Endothelial cell of umbilical vein (primary cell): ENCODE measurements at regions not wholly inside any gene's neighbourhood (a gene's known extent, or its start where the extent isn't known, plus 50 kb on each side); places are given as distances from the start of the nearest gene placed in this dataset.

Source experiments
- EZH2 ChIP-seq: IDR thresholded peaks from 2 replicates; pipeline ENCODE4 v1.6.1; 2012; ENCODE audit warnings: borderline replicate concordance, low read depth, mild to moderate bottlenecking, moderate library complexity, low read length, inconsistent platforms; ENCODE audit not compliant: severe bottlenecking
- FOS ChIP-seq: IDR thresholded peaks from 2 replicates; pipeline ENCODE4 v1.6.1; 2011; ENCODE audit warnings: mild to moderate bottlenecking, low read length, moderate library complexity, borderline replicate concordance; ENCODE audit not compliant: insufficient read depth
- GATA2 ChIP-seq: IDR thresholded peaks from 2 replicates; pipeline ENCODE4 v1.7.0; 2011; ENCODE audit warnings: low read depth, mild to moderate bottlenecking, moderate library complexity, mixed read lengths, low read length; ENCODE audit not compliant: insufficient read length, insufficient read depth
- JUN ChIP-seq: IDR thresholded peaks from 2 replicates; pipeline ENCODE4 v1.6.1; 2011; ENCODE audit warnings: borderline replicate concordance, low read depth; ENCODE audit not compliant: insufficient read length, insufficient read depth
- MYC ChIP-seq: IDR thresholded peaks from one replicate; pipeline ENCODE4 v1.6.1; 2011; ENCODE audit warnings: mild to moderate bottlenecking, low read depth, low read length
- POLR2A ChIP-seq: IDR thresholded peaks from 2 replicates; pipeline ENCODE4 v1.6.1; 2012; ENCODE audit warnings: low read depth, mild to moderate bottlenecking, control low read depth, low read length
- POLR2AphosphoS5 ChIP-seq: IDR thresholded peaks from 2 replicates; pipeline ENCODE4 v1.6.1; 2012; ENCODE audit warnings: low read depth, mild to moderate bottlenecking, control low read depth, low read length, moderate library complexity; ENCODE audit not compliant: insufficient read depth
- TF ChIP-seq, protein P1 (sequence below), 2 donors: IDR thresholded peaks; 1 replicate in 1 of 2; 2 replicates in 1 of 2; pipeline ENCODE4 v1.5.1; 2011; ENCODE audit warnings: low read length in 2 of 2, mild to moderate bottlenecking in 2 of 2, moderate library complexity in 2 of 2, control low read depth in 1 of 2, inconsistent platforms in 1 of 2, low read depth in 1 of 2; ENCODE audit not compliant: insufficient read depth in 1 of 2; ENCODE audit errors: extremely low read depth in 1 of 2
- TF ChIP-seq, protein P2 (sequence below): IDR thresholded peaks from 2 replicates; pipeline ENCODE4 v1.6.1; 2011; ENCODE audit not compliant: insufficient read depth, insufficient read length

DNA sequence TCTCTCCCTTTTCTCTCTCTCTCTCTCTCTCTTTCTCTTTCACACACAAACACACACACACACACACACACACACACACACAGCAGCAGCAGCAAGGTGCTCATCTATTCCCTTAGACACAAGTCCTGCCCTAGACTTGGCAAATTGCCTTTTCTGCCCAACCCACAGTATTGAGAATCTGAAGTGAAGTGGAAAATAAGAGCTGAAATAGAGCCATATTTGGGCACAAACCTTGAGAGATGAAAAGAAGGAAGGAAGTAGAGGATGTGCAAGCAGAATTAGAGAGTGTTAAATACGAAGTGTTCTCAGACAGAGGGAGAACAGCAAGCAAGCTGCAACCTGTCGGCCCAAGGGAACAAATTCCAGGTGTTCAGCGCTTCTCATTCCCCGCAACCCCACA lies 557.5 kb upstream of the NOX3 start:
- no peak for TF ChIP-seq POLR2A
- TF ChIP-seq, protein P1, sequence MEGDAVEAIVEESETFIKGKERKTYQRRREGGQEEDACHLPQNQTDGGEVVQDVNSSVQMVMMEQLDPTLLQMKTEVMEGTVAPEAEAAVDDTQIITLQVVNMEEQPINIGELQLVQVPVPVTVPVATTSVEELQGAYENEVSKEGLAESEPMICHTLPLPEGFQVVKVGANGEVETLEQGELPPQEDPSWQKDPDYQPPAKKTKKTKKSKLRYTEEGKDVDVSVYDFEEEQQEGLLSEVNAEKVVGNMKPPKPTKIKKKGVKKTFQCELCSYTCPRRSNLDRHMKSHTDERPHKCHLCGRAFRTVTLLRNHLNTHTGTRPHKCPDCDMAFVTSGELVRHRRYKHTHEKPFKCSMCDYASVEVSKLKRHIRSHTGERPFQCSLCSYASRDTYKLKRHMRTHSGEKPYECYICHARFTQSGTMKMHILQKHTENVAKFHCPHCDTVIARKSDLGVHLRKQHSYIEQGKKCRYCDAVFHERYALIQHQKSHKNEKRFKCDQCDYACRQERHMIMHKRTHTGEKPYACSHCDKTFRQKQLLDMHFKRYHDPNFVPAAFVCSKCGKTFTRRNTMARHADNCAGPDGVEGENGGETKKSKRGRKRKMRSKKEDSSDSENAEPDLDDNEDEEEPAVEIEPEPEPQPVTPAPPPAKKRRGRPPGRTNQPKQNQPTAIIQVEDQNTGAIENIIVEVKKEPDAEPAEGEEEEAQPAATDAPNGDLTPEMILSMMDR (IDR thresholded peaks at IDR 0.05; ENCODE audit: extremely low read depth in 1 of 2, insufficient read depth in 1 of 2, low read depth in 1 of 2, low read length in 2 of 2), result no peak
- no peak for TF ChIP-seq GATA2
- TF ChIP-seq EZH2, result no peak
- TF ChIP-seq, protein P2, sequence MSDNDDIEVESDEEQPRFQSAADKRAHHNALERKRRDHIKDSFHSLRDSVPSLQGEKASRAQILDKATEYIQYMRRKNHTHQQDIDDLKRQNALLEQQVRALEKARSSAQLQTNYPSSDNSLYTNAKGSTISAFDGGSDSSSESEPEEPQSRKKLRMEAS, result no peak
- TF ChIP-seq POLR2AphosphoS5, result no peak
- no peak for TF ChIP-seq JUN
- no peak for TF ChIP-seq MYC
- no peak for TF ChIP-seq FOS
